ENCODE measurements at regions not wholly inside any gene's neighbourhood (a gene's known extent, or its start where the extent isn't known, plus 50 kb on each side); places are given as distances from the start of the nearest gene placed in this dataset.

DNA sequence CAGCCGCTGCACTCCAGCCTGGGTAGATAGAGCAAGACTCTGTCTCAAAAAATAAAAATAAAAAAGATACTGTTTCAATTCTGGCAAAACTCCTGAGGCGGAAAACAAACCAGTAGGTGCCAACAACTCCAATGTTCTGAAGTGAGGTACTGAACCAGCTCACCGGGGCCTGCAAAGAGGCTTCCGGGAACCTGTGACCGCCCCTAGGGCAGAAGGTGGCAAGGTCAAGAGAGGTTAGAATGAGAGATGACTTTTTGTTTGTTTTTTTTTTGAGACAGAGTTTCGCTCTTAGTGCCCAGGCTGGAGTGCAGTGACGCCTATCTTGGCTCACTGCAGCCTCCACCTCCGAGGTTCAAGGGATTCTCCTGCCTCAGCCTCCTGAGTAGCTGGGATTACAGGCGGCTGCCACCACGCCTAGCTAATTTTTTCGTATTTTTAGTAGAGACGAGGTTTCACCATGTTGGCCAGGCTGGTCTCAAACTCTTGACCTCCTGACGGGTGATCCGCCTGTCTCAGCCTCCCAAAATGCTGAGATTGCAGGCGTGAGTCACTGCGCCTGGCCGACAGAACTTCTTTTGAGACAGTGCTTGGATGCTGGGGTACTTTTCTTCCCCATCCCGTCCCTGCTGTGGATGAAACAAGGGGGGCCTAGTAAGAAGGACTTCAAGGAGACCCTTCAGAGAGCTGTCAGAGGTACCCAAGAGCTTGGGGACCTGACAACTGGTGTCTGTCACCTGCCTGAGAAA, 91.9 kb upstream of the SLC25A33 start:
- TF ChIP-seq EZH2 (IDR thresholded peaks at IDR 0.05) (no peak), POLR2AphosphoS5 (IDR thresholded peaks at IDR 0.05; ENCODE audit: borderline replicate concordance, low read depth, low read length) (no peak), FOXP2 (optimal IDR thresholded peaks at IDR 0.05; ENCODE audit: control extremely low read depth, extremely low read length, insufficient read depth) (no peak)
